GM23338 (cell line): ENCODE measurements at regions not wholly inside any gene's neighbourhood (a gene's known extent, or its start where the extent isn't known, plus 50 kb on each side); places are given as distances from the start of the nearest gene placed in this dataset.

Experiments
- ATAC-seq: fragments of 200-7000 bp; cut with Tn5 transposase; 3 replicates; pipeline ENCODE4 v1.9.1; 2020
- DNase-seq: peaks from one replicate; pipeline ENCODE4 v3.0.0-alpha.2; 2015; ENCODE audit warnings: low spot score
- H2AFZ ChIP-seq: fragments of 200-600 bp; sonication (generic); 2 replicates; pipeline ENCODE4 v1.8.0; 2016; ENCODE audit warnings: antibody characterized with exemption, mild to moderate bottlenecking, moderate library complexity
- H3F3A ChIP-seq: fragments of 200-600 bp; sonication (generic); replicated peaks from 2 replicates; pipeline ENCODE4 v1.8.0; 2017; ENCODE audit warnings: antibody characterized with exemption, mixed run types, low read depth
- H3K27ac ChIP-seq: fragments of 200-600 bp; sonication (generic); 2 replicates; pipeline ENCODE4 v1.6.1; 2016; ENCODE audit warnings: low read depth
- H3K27me3 ChIP-seq: fragments of 200-600 bp; sonication (generic); 2 replicates; pipeline ENCODE4 v1.8.0; 2016; ENCODE audit warnings: mild to moderate bottlenecking, mixed run types, moderate library complexity; ENCODE audit not compliant: insufficient read depth
- H3K36me3 ChIP-seq: fragments of 200-600 bp; sonication (generic); 2 replicates; pipeline ENCODE4 v1.8.0; 2016; ENCODE audit warnings: mild to moderate bottlenecking; ENCODE audit not compliant: insufficient read depth
- H3K4me1 ChIP-seq: fragments of 200-600 bp; sonication (generic); 2 replicates; pipeline ENCODE4 v1.8.0; 2016; ENCODE audit warnings: mild to moderate bottlenecking, moderate library complexity; ENCODE audit not compliant: insufficient read depth
- H3K4me2 ChIP-seq: fragments of 200-600 bp; sonication (generic); 2 replicates; pipeline ENCODE4 v1.7.1; 2017; ENCODE audit warnings: mixed run types
- H3K4me3 ChIP-seq: fragments of 200-600 bp; sonication (generic); 2 replicates; pipeline ENCODE4 v1.6.1; 2016; ENCODE audit warnings: mixed run types
- H3K79me2 ChIP-seq: fragments of 200-600 bp; sonication (generic); replicated peaks from 2 replicates; pipeline ENCODE4 v1.8.0; 2017; ENCODE audit warnings: mild to moderate bottlenecking; ENCODE audit not compliant: insufficient read depth
- H3K9me2 ChIP-seq: fragments of 200-600 bp; sonication (generic); 2 replicates; pipeline ENCODE4 v1.8.0; 2017; ENCODE audit not compliant: insufficient read depth
- H4K20me1 ChIP-seq: fragments of 200-600 bp; sonication (generic); replicated peaks from 2 replicates; pipeline ENCODE4 v1.8.0; 2017; ENCODE audit warnings: mild to moderate bottlenecking; ENCODE audit not compliant: insufficient read depth
- H3K27ac Mint-ChIP-seq: 2 replicates; pipeline ENCODE4 v1.8.0; 2020; ENCODE audit warnings: inconsistent platforms, mild to moderate bottlenecking, moderate library complexity, mixed read lengths
- H3K27me3 Mint-ChIP-seq: 3 replicates; pipeline ENCODE4 v1.8.0; 2022; ENCODE audit warnings: low read depth, mild to moderate bottlenecking, moderate library complexity, mixed read lengths, inconsistent platforms; ENCODE audit not compliant: insufficient read depth, poor library complexity
- H3K36me3 Mint-ChIP-seq: 3 replicates; pipeline ENCODE4 v1.8.0; 2021; ENCODE audit warnings: low read depth, mild to moderate bottlenecking, inconsistent platforms, moderate library complexity, mixed read lengths
- H3K4me1 Mint-ChIP-seq: 3 replicates; pipeline ENCODE4 v1.8.0; 2020; ENCODE audit warnings: mild to moderate bottlenecking, inconsistent platforms, mixed read lengths
- H3K4me3 Mint-ChIP-seq: 3 replicates; pipeline ENCODE4 v1.8.0; 2021; ENCODE audit warnings: moderate library complexity, mild to moderate bottlenecking, inconsistent platforms, mixed read lengths
- H3K9me3 Mint-ChIP-seq: 3 replicates; pipeline ENCODE4 v1.8.0; 2020; ENCODE audit warnings: moderate library complexity, mild to moderate bottlenecking, inconsistent platforms, mixed read lengths
- CREB1 ChIP-seq: fragments of 250-450 bp; sonication (Bioruptor Pico); IDR thresholded peaks from 2 replicates; pipeline ENCODE4 v1.5.0; 2020; ENCODE audit warnings: low read depth, mild to moderate bottlenecking, moderate library complexity
- CTCF ChIP-seq, 2 experiments: fragments of 200-600 bp in 1 of 2; sonication (generic) in 1 of 2; conservative IDR thresholded peaks; 2 replicates each; pipeline versions ENCODE4 v1.5.1 to v1.6.1; 2016 to 2017; ENCODE audit warnings: antibody characterized with exemption in 2 of 2, low read depth in 2 of 2, mild to moderate bottlenecking in 2 of 2, moderate library complexity in 1 of 2
- ETS1 ChIP-seq: IDR thresholded peaks from 2 replicates; pipeline ENCODE4 v1.6.1; 2016; ENCODE audit warnings: antibody characterized with exemption
- EZH2 ChIP-seq: fragments of 200-600 bp; sonication (generic); IDR thresholded peaks from one replicate; pipeline ENCODE4 v1.8.0; 2017; ENCODE audit warnings: antibody characterized with exemption, mild to moderate bottlenecking, low read depth; ENCODE audit not compliant: unreplicated experiment
- EZH2phosphoT487 ChIP-seq: fragments of 200-600 bp; sonication (generic); IDR thresholded peaks from one replicate; pipeline ENCODE4 v1.8.1; 2018; ENCODE audit warnings: antibody characterized with exemption; ENCODE audit not compliant: unreplicated experiment
- JUNB ChIP-seq: IDR thresholded peaks from one replicate; pipeline ENCODE4 v1.6.1; 2016; ENCODE audit warnings: antibody characterized with exemption; ENCODE audit not compliant: unreplicated experiment
- NANOG ChIP-seq: IDR thresholded peaks from 2 replicates; pipeline ENCODE4 v1.6.1; 2016; ENCODE audit warnings: antibody characterized with exemption, borderline replicate concordance
- POLR2AphosphoS5 ChIP-seq: IDR thresholded peaks from 2 replicates; pipeline ENCODE4 v1.6.1; 2016; ENCODE audit warnings: antibody characterized with exemption, low read depth
- REST ChIP-seq: IDR thresholded peaks from one replicate; pipeline ENCODE4 v1.6.1; 2018; ENCODE audit warnings: antibody characterized with exemption; ENCODE audit not compliant: unreplicated experiment
- STAT1 ChIP-seq: IDR thresholded peaks from one replicate; pipeline ENCODE4 v1.6.1; 2016; ENCODE audit warnings: antibody characterized with exemption; ENCODE audit not compliant: unreplicated experiment
- ZNF114 ChIP-seq: fragments of 250-450 bp; sonication (Bioruptor Pico); IDR thresholded peaks from 2 replicates; pipeline ENCODE4 v1.5.0; 2020; ENCODE audit warnings: mild to moderate bottlenecking, moderate library complexity
- ZNF331 ChIP-seq: fragments of 250-450 bp; sonication (Bioruptor Pico); IDR thresholded peaks from 2 replicates; pipeline ENCODE4 v1.5.0; 2020; ENCODE audit warnings: low read depth, mild to moderate bottlenecking, moderate library complexity
- ZNF462 ChIP-seq: fragments of 250-450 bp; sonication (Bioruptor Pico); IDR thresholded peaks from 2 replicates; pipeline ENCODE4 v1.5.0; 2020; ENCODE audit warnings: mild to moderate bottlenecking, moderate library complexity

GRCh38 chr17:45639297-45639849 lies 144.7 kb upstream of the CRHR1 start:
- DNase-seq (no peak), ATAC-seq (no peak)
- no peak overlapping the region for H3K4me3 ChIP-seq
- H3K27ac Mint-ChIP-seq: no peak overlapping the region
- H3K4me1 ChIP-seq: no peaks in the 10 kb centered on the region
- no peak overlapping the region for H3K4me2 ChIP-seq
- TF ChIP-seq EZH2phosphoT487: no peak
- no peak for TF ChIP-seq CREB1 (CRISPR knock-in tag)
- TF ChIP-seq NANOG: no peak
- no peak for TF ChIP-seq REST
- no peak for TF ChIP-seq POLR2AphosphoS5
- TF ChIP-seq ZNF114 (CRISPR knock-in tag): no peak
- no peak for TF ChIP-seq EZH2
- no peak for TF ChIP-seq STAT1
- no peak for TF ChIP-seq JUNB
- TF ChIP-seq ZNF462 (CRISPR knock-in tag): no peak
- no peak for TF ChIP-seq ETS1
- TF ChIP-seq CTCF (conservative IDR thresholded peaks at IDR 0.05; ENCODE audit: low read depth in 2 of 2): no peak
- TF ChIP-seq ZNF331 (CRISPR knock-in tag): no peak
- H3K79me2 ChIP-seq: no peaks in the 10 kb centered on the region
- H3K36me3 Mint-ChIP-seq: peaks cover 30% of the 10 kb centered on the region
- H3K9me3 Mint-ChIP-seq: no peaks in the 10 kb centered on the region
- no peak overlapping the region for H3K27ac ChIP-seq
- H3K36me3 ChIP-seq: peaks cover 14% of the 10 kb centered on the region; the same call in 1 of the 2 replicates
- H2AFZ ChIP-seq: no peak overlapping the region
- no peaks in the 10 kb centered on the region for H3K27me3 ChIP-seq
- no peaks in the 10 kb centered on the region; the same call in 2 of the 3 replicates for H3K4me1 Mint-ChIP-seq
- no peak overlapping the region for H3K4me3 Mint-ChIP-seq
- peaks cover 13% of the 10 kb centered on the region for H3K27me3 Mint-ChIP-seq
- H3F3A ChIP-seq: no peaks in the 10 kb centered on the region
- peaks cover 10% of the 10 kb centered on the region; the same call in 1 of the 2 replicates for H4K20me1 ChIP-seq
- H3K9me2 ChIP-seq: no peaks in the 10 kb centered on the region
